ENCODE measurements at regions not wholly inside any gene's neighbourhood (a gene's known extent, or its start where the extent isn't known, plus 50 kb on each side); places are given as distances from the start of the nearest gene placed in this dataset.
"Not testable (repeated sequence)": the region's sequence is repeated elsewhere in the genome, so short reads cannot be mapped to it uniquely, and the experiment has no call there.

- DNase-seq, result no peak
These were observed 255.8 kb upstream of the GK2 start for GRCh38 chr4:79663865-79664264.

DNA sequence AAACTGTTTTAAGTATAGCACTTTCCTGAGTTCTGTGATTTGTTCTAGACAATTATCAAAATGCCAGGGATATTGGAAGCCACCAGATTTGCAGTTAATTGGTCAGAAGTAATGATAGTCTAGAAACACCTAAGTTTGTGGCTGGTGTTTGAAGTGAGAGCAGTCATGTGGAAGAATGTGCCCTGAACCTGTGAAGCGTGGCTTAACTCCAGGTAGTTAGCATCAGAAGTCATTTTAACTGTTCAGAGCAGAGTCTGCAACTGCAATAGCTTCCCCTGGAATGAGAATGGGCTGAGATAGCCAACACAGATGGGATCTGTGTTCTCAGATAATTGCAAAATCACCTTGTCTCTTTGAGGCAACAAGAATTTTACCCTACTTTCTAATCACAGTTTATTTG lies 255.1 kb upstream of the GK2 start:
- DNase-seq, result no peak

- DNase-seq, result no peak
These were observed 254.6 kb upstream of the GK2 start for GRCh38 chr4:79662651-79663050.

- no peak for DNase-seq
These were observed 253.2 kb upstream of the GK2 start for GRCh38 chr4:79661196-79661595.

DNA sequence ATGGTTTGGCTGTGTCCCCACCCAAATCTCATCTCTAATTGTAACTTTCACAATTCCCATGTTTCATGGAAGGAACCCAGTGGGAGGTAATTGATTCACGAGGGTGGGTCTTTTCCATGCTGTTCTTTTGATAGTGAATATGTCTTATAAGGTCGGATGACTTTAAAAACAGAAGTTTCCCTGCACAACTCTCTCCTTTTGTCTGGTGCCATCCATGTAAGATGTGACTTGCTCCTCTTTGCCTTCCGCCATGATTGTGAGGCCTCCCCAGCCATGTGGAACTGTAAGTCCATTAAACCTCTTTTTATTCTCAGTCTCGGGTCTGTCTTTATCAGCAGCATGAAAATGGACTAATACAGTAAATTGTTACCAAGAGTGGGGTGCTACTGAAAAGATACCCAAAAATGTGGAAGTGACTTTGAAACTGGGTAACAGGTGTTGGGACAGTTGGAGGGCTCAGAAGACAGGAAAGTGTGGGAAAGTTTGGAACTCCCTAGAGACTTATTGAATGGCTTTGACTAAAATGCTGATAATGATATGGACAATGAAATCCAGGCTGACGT lies 251.4 kb upstream of the GK2 start:
- not testable (repeated sequence) for DNase-seq

DNA sequence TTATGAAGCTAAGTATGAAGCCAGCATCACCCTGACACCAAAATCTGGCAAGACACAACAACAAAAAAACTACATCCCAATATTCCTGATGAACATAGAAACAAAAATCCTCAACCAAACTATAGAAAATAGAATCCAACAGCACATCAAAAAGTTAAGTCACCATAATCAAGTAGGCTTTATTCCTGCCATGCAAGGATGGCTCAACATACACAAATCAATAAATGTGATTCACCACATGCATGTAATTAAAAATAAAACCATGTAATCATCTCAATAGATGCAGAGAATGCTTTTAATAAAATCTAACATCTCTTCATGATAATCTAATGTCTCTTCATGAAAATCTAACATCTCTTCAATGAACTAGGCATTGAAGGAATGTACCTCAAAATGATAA lies 249.4 kb upstream of the GK2 start:
- DNase-seq, result no peak

GRCh38 chr4:79653871-79654270 lies 245.8 kb upstream of the GK2 start:
- no peak for DNase-seq

GRCh38 chr4:79652738-79653137 lies 244.7 kb upstream of the GK2 start:
- no peak for DNase-seq

- DNase-seq, result no peak
These were observed 244.2 kb upstream of the GK2 start for GRCh38 chr4:79652232-79652631.

GRCh38 chr4:79651456-79651855 lies 243.4 kb upstream of the GK2 start:
- no peak for DNase-seq

DNA sequence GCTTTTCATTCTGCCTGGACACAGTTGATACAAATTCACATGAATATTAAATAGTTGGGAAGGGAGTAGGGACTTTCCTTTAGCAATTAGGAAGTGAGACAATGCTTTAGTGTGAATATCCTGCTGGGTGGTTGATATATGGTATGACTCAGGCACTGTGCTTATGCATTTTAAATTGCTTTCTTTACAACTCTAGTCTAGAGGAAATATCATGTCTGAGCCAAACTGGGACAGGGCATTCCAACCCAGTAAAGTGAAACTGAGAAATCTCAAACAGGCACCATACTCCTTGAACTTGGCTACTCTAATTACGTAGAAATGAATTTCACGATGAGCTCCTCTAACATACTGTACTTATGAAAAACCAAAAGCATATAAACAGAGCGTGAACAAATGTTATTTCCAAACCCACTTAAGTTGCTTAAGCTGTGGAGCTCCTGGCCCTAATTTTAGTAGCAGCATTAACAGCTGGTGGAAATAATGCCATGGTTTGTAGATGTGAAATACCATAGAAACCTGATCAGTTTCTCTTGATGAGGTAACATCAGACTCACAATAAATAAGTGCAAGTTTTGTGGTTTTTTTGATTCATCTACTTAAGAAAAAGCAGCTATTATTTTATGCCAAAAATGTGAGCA lies 242.9 kb upstream of the GK2 start:
- DNase-seq, result no peak

DNA sequence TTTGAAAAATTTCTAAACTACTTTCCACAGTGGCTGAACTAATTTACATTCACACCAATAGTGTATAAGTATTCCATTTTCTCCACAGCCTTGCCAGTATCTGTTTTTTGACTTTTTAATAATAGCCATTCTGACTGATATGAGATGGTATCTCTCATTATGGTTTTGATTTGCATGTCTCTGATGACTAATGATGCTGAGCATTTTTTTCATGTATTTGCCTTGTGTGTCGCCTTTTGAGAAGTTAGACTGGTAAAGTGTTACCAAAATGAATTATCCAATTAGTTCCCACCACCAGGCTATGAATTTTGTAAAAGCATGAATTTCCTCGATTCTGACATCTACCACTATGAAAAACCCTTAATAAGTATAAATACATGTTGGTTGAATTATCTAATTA lies 242.2 kb upstream of the GK2 start:
- no peak for DNase-seq

DNA sequence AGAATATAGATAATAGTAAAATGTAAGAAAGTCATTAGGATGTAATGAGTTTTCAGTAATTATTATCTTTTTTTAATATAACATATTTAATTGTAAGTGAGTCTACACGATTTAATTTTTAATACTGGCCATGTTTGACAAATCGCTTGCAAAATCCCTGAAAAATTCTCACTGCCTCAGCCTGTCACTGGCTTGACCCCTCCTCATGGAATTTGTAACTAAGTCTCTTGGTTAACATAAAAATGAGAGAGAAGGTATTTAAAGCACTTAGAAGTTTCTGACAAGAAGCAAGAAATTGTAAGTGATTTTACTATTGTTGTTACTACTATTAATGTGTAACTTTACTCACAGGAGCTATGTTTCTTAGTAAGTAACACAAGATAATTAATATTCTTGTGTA lies 237.9 kb upstream of the GK2 start:
- DNase-seq, result no peak

- DNase-seq, result no peak
These were observed 230.7 kb upstream of the GK2 start for GRCh38 chr4:79638735-79639134.

DNA sequence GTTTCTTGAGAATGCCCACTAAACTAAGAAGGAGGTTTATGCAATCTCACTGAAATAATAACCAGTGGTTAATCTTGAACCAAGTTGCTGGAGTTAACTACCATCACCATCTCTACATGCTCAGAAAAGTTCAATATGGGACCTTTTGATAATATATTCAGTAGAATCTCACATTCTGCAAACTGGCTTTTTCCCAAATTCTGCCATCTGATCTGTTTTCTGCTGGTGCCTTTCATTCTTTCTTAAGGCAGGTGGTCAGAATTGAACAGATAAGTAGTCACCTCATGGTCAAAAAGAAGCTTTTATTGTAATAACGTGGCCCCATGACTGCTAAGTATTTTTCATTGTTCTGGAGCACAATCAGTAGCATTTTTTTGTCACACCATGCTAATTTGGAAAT lies 229.0 kb upstream of the GK2 start:
- no peak for DNase-seq

GRCh38 chr4:79634111-79634510 lies 226.1 kb upstream of the GK2 start:
- DNase-seq, result no peak

- no peak for DNase-seq
These were observed 224.1 kb upstream of the GK2 start for GRCh38 chr4:79632114-79632513.

DNA sequence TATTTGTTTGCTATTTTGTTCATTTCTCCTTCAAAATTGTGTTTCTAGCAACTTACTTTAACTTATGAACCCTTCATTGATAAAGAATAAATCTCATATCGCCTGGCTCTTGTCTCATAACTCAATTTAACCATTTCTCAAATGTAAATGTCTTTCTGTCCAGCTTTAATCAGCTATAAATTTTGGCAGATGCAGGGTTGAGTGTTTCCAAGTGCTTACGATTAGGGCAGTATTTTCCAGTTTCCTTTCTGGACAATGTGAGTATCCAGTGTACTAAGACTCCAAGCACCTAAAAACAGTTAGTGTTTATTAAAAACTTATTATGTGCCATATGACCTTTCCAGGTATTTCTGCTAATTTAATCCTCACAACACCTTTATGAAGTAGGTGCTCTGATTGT lies 218.6 kb upstream of the GK2 start:
- no peak for DNase-seq

- no peak for DNase-seq
These were observed 218.1 kb upstream of the GK2 start for GRCh38 chr4:79626101-79626500.

DNA sequence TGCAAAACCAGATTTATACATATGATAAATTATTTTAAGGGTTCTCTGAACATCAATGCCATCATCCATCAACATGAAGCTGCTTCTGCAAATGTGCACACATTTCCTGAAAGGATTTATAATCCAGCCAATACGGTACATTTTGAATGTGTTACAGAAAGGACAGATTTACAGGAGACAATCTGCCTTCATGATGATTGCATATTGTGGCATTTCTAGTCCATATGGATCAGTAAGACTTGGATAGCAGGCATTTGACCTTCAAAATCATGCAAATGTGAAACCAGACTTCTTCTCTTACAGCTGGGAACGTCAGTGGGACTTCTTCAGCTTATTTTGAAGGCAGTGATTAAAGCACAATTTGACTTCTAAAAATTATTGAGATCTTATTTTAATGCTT lies 217.3 kb upstream of the GK2 start:
- DNase-seq, result no peak

DNA sequence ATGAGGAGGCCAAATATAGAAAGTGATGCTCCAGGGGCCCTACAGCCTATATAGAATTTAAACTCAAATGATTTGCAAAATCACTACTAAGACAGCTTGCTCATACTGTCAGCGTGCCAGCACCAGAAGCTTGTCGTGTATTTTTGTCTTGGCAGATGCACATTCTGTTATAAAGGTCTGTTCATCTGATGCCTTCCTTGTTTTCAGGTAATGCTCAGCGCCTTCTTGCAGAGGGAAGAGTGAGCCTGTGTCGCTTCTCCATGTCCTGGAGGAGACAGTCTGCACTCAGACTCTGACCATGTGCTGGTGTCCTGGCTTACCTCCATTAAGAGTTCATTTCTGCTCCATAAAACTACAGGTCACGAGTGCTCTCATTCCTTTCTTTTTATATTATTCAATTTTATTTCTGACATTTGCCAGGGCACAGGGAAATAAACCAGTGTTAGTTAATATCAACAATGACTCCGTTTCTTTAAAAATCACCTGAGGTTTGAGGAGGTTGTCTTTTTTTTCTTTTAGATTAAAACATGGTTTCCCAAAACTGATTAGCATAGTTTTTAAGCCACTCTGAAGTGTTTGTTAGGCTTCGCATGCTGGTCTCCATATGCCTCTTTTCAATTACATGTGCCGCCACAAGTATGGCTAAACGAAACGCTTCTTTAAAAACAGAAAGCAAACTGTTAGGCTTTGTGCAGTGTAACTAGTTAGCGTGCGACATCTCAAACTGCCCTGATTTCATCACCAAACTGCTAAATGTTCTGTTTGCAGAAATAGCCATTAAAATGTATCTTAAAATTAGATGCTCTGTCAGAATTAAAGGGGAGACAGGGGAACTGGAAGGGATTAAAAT lies 215.2 kb upstream of the GK2 start:
- DNase-seq, result peak in 1 of 56 donors; percentile 0

DNA sequence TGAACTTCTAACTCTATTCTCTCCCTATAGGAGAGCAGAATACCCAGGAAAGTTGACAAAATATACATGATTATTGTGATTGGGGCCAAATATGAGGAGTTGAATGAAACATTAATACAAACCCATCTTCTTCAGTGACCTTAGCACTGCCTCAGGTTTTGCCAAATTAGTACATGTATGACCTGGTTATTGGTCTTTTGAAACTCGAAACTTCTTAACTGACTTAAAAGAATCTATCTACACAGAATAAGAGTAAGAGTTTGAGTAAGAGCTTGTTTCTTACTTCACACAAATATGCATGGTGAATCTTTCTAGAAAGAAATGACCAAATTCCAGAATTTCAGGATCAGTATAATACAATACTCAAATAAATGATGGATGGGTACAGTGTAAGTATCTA lies 213.0 kb upstream of the GK2 start:
- DNase-seq, result no peak

DNA sequence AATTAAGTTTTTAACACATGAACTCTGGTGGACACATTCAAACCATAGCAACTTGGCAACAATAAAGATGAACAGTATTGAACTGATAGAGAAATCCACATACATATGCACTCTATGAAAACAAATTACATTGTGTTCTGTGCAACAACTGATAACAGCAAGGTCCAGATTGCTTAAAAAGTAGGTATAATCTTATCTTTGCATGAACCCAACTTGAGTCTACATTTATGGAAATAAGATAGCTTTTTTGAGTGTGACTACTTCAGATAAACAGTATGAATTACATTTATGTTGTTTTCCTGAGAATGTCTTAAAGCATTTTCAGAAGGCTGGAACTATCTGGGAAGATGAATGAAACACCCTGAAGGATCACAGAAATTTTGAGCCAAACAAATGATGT lies 212.6 kb upstream of the GK2 start:
- DNase-seq, result no peak

Measured in nucleus accumbens (tissue), 56 donors.